HCT116 (cell line): ENCODE measurements at regions not wholly inside any gene's neighbourhood (a gene's known extent, or its start where the extent isn't known, plus 50 kb on each side); places are given as distances from the start of the nearest gene placed in this dataset.

Experiments
- ATAC-seq: fragments of 200-7000 bp; cut with Tn5 transposase; 2 replicates; pipeline ENCODE4 v1.9.1; 2020; ENCODE audit warnings: mild to moderate bottlenecking, moderate library complexity
- BruUV-seq: library from RNA; stranded (reverse); fragments of 400-500 nt; replicated peaks from 2 replicates; lab custom pipeline; 2021; lab: Mats Ljungman, UMichigan
- CTCF ChIA-PET: fragments of 300-600 bp; sonication (Branson Sonifier 250); formaldehyde crosslinking; loops from one replicate; lab custom pipeline; 2021; ENCODE audit warnings: antibody characterized with exemption; lab: Charles Lee
- POLR2A ChIA-PET: fragments of 300-600, 350-600 bp; sonication (Branson Sonifier 250); formaldehyde crosslinking; loops from one replicate; lab custom pipeline; 2021; ENCODE audit warnings: antibody characterized with exemption; lab: Charles Lee
- RAD21 ChIA-PET, 2 experiments: fragments of 300-600 bp; sonication (Branson Sonifier 250); formaldehyde crosslinking; loops; one replicate each; lab custom pipeline; 2023; ENCODE audit warnings: low total read pairs in 2 of 2; ENCODE audit not compliant: uncharacterized antibody in 2 of 2, unreplicated experiment in 2 of 2, low non-redundant PET in 1 of 2; lab: Charles Lee
- DNase-seq: peaks from one replicate; pipeline ENCODE4 v3.0.0-alpha.2; 2010; ENCODE audit warnings: low read depth, low spot score
- H2AFZ ChIP-seq: fragments of 200-600 bp; shearing (Covaris generic), sonication (generic); 2 replicates; pipeline ENCODE4 v1.6.1; 2017; ENCODE audit warnings: low read depth, mixed run types, mixed read lengths, antibody characterized with exemption, low read length; ENCODE audit not compliant: poor library complexity, severe bottlenecking
- H3K27ac ChIP-seq: 2 replicates; pipeline ENCODE4 v1.5.1; 2012; ENCODE audit warnings: low read depth, low read length
- H3K27me3 ChIP-seq: fragments of 200-600 bp; sonication (generic); 2 replicates; pipeline ENCODE4 v1.6.1; 2016; ENCODE audit warnings: mixed run types, low read length, mixed read lengths; ENCODE audit not compliant: insufficient read depth
- H3K36me3 ChIP-seq, 2 experiments: fragments of 200-500 bp in 1 of 2; fragments of 200-600 bp in 1 of 2; sonication (Bioruptor generic) in 1 of 2; sonication (generic) in 1 of 2; 2 replicates each; pipeline versions ENCODE4 v1.5.1 to v1.6.1; 2014 to 2016; ENCODE audit warnings: low read length in 2 of 2, inconsistent platforms in 1 of 2, mixed read lengths in 1 of 2, mixed run types in 1 of 2; ENCODE audit not compliant: insufficient read depth in 2 of 2, control insufficient read depth in 1 of 2
- H3K4me1 ChIP-seq, 2 experiments: fragments of 200-600 bp in 1 of 2; sonication (generic) in 1 of 2; 2 replicates each; pipeline versions ENCODE4 v1.5.1 to v1.6.1; 2012 to 2017; ENCODE audit warnings: low read length in 2 of 2, inconsistent platforms in 1 of 2, mild to moderate bottlenecking in 1 of 2, mixed read lengths in 1 of 2, mixed run types in 1 of 2, moderate library complexity in 1 of 2; ENCODE audit not compliant: insufficient read depth in 2 of 2, control insufficient read depth in 1 of 2
- H3K4me2 ChIP-seq: fragments of 200-600 bp; sonication (generic); 2 replicates; pipeline ENCODE4 v1.6.1; 2017; ENCODE audit warnings: mixed run types, low read length, mixed read lengths
- H3K4me3 ChIP-seq, 2 experiments: fragments of 200-600 bp in 1 of 2; sonication (generic) in 1 of 2; replicated peaks in 1 of 2; 2 replicates each; pipeline ENCODE4 v1.5.1; 2011 to 2016; ENCODE audit warnings: low read length in 2 of 2, control low read depth in 1 of 2, low read depth in 1 of 2, mild to moderate bottlenecking in 1 of 2, mixed read lengths in 1 of 2, mixed run types in 1 of 2
- H3K79me2 ChIP-seq: fragments of 200-600 bp; sonication (generic); 2 replicates; pipeline ENCODE4 v1.6.1; 2017; ENCODE audit warnings: mild to moderate bottlenecking, mixed run types, low read length, moderate library complexity, mixed read lengths; ENCODE audit not compliant: insufficient read depth
- H3K9ac ChIP-seq: fragments of 200-600 bp; sonication (generic); 2 replicates; pipeline ENCODE4 v1.6.1; 2016; ENCODE audit warnings: low read length, mixed read lengths
- H3K9me2 ChIP-seq: fragments of 200-600 bp; sonication (generic), shearing (Covaris generic); 2 replicates; pipeline ENCODE4 v1.6.1; 2017; ENCODE audit warnings: mixed run types, mild to moderate bottlenecking, moderate library complexity; ENCODE audit not compliant: insufficient read depth
- H3K9me3 ChIP-seq, 2 experiments: fragments of 200-500 bp in 1 of 2; fragments of 200-600 bp in 1 of 2; sonication (Bioruptor generic) in 1 of 2; sonication (generic) in 1 of 2; 2 replicates each; pipeline ENCODE4 v1.6.1; 2014 to 2017; ENCODE audit warnings: low read length in 2 of 2, mixed read lengths in 2 of 2, inconsistent platforms in 1 of 2, low read depth in 1 of 2, mild to moderate bottlenecking in 1 of 2, mixed run types in 1 of 2, moderate library complexity in 1 of 2; ENCODE audit not compliant: control insufficient read depth in 1 of 2, insufficient read depth in 1 of 2
- H4K20me1 ChIP-seq: fragments of 200-600 bp; sonication (generic), shearing (Covaris generic); 2 replicates; pipeline ENCODE4 v1.6.1; 2017; ENCODE audit warnings: mixed run types, mild to moderate bottlenecking, moderate library complexity; ENCODE audit not compliant: insufficient read depth
- ATF3 ChIP-seq: IDR thresholded peaks from 2 replicates; pipeline ENCODE4 v1.6.1; 2012
- CBX3 ChIP-seq: IDR thresholded peaks from 2 replicates; pipeline ENCODE4 v1.6.1; 2012; ENCODE audit warnings: low read depth
- CEBPB ChIP-seq: IDR thresholded peaks from 2 replicates; pipeline ENCODE4 v1.6.1; 2012; ENCODE audit warnings: low read depth
- EZH2 ChIP-seq: fragments of 200-600 bp; sonication (generic); IDR thresholded peaks from 2 replicates; pipeline ENCODE4 v1.6.1; 2017; ENCODE audit warnings: antibody characterized with exemption, mixed run types
- EZH2phosphoT487 ChIP-seq: fragments of 200-600 bp; IDR thresholded peaks from 2 replicates; pipeline ENCODE4 v1.6.1; 2018; ENCODE audit warnings: antibody characterized with exemption, borderline replicate concordance
- POLR2A ChIP-seq: IDR thresholded peaks from 2 replicates; pipeline ENCODE4 v1.7.0; 2011; ENCODE audit warnings: borderline replicate concordance; ENCODE audit not compliant: insufficient read depth, insufficient read length; ENCODE audit errors: extremely low read depth
- POLR2AphosphoS5 ChIP-seq: IDR thresholded peaks from 2 replicates; pipeline ENCODE4 v1.6.1; 2011; ENCODE audit warnings: mild to moderate bottlenecking, low read depth, low read length, moderate library complexity
- RAD21 ChIP-seq: IDR thresholded peaks from 2 replicates; pipeline ENCODE4 v1.6.1; 2012; ENCODE audit warnings: low read depth, mild to moderate bottlenecking
- SIN3A ChIP-seq: IDR thresholded peaks from 2 replicates; pipeline ENCODE4 v1.6.1; 2012; ENCODE audit warnings: low read depth
- SP1 ChIP-seq: IDR thresholded peaks from 2 replicates; pipeline ENCODE4 v1.6.1; 2012; ENCODE audit warnings: low read depth
- ZBTB33 ChIP-seq: IDR thresholded peaks from 2 replicates; pipeline ENCODE4 v1.6.1; 2011; ENCODE audit warnings: mild to moderate bottlenecking, low read length, moderate library complexity; ENCODE audit not compliant: insufficient replicate concordance; ENCODE audit errors: extremely low read depth
- ZFX ChIP-seq: fragments of 450-650 bp; IDR thresholded peaks from 2 replicates; pipeline ENCODE4 v1.6.1; 2017
- ZNF274 ChIP-seq: fragments of 200-500 bp; sonication (Bioruptor generic); IDR thresholded peaks from 2 replicates; pipeline ENCODE4 v1.6.1; 2014; ENCODE audit warnings: mild to moderate bottlenecking, low read depth, low read length, inconsistent platforms
- intact Hi-C: fragments of 100-400 bp; cut with micrococcal nuclease; formaldehyde crosslinking; loops from 2 replicates; pipeline ENCODE4 v1.10.0; 2022
- TF ChIP-seq, protein P1 (sequence below): IDR thresholded peaks from 2 replicates; pipeline ENCODE4 v1.6.1; 2012; ENCODE audit warnings: low read depth
- TF ChIP-seq, protein P2 (sequence below): IDR thresholded peaks from 2 replicates; pipeline ENCODE4 v1.6.1; 2012
- TF ChIP-seq, protein P3 (sequence below), 3 experiments: fragments of 200-600 bp in 1 of 3; sonication (generic) in 1 of 3; IDR thresholded peaks in 2 of 3; conservative IDR thresholded peaks in 1 of 3; 2 replicates each; pipeline ENCODE4 v1.5.1; 2012 to 2017; ENCODE audit warnings: low read depth in 2 of 3, low read length in 2 of 3, antibody characterized with exemption in 1 of 3, borderline replicate concordance in 1 of 3, control low read depth in 1 of 3, mild to moderate bottlenecking in 1 of 3, mixed read lengths in 1 of 3, mixed run types in 1 of 3, moderate library complexity in 1 of 3; ENCODE audit not compliant: insufficient read depth in 1 of 3

DNA sequence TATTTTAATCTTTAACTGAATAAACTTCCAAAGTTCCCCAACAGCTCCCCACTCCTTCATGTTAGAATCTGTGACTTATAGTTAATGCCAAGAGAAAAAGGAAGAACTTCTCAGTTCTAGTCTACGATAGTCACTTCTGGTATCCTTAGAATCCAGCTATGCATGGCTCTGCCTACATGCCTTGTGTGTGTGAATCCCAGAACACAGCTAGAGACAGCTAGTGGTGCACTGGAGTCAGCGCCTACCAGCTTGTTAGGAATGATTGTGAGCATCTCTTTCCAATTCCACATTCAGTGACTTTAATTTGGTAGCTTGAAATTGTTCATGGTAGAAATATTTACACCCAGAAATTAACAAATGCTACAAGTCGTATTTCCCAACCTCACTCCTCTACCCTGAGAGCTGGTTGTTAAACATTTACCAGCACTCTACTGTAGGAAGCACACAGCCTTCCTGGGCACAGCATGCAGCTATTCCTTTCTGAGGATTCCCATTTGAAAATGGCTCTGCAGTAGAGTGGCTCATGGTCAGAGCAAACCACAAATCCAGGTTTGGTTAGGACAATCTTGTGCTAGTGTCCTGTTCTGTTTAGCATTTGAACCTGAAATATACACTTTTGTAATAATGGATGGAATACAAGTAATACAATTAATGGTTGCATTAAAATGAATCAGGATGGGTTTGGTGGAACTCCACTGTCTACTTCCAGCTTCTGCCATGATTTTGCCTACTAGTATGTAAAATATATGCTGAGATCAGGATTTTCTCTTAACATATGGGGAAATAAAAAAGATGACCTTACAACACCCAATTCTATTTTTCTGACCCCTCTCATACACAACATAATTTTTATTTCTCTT lies 371.0 kb upstream of the GBE1 start:
- ChIA-PET CTCF (no interaction called here), RAD21 (no interaction called here)
- H3K27ac ChIP-seq: no peak overlapping the region

More for the DNA sequence above, 371.0 kb upstream of the GBE1 start:
- no peak for DNase-seq
- no peak for ATAC-seq
- intact Hi-C loops: loop anchor here (1.0 kb wide), 1 partner anchor 466 kb away; no protein-coding TSS in a partner anchor
- TF ChIP-seq, protein P1, sequence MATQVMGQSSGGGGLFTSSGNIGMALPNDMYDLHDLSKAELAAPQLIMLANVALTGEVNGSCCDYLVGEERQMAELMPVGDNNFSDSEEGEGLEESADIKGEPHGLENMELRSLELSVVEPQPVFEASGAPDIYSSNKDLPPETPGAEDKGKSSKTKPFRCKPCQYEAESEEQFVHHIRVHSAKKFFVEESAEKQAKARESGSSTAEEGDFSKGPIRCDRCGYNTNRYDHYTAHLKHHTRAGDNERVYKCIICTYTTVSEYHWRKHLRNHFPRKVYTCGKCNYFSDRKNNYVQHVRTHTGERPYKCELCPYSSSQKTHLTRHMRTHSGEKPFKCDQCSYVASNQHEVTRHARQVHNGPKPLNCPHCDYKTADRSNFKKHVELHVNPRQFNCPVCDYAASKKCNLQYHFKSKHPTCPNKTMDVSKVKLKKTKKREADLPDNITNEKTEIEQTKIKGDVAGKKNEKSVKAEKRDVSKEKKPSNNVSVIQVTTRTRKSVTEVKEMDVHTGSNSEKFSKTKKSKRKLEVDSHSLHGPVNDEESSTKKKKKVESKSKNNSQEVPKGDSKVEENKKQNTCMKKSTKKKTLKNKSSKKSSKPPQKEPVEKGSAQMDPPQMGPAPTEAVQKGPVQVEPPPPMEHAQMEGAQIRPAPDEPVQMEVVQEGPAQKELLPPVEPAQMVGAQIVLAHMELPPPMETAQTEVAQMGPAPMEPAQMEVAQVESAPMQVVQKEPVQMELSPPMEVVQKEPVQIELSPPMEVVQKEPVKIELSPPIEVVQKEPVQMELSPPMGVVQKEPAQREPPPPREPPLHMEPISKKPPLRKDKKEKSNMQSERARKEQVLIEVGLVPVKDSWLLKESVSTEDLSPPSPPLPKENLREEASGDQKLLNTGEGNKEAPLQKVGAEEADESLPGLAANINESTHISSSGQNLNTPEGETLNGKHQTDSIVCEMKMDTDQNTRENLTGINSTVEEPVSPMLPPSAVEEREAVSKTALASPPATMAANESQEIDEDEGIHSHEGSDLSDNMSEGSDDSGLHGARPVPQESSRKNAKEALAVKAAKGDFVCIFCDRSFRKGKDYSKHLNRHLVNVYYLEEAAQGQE: no peak
- TF ChIP-seq RAD21: no peak
- no peak for TF ChIP-seq ZBTB33
- no peak for TF ChIP-seq POLR2AphosphoS5
- TF ChIP-seq CBX3: no peak
- TF ChIP-seq CEBPB: no peak
- no peak for TF ChIP-seq EZH2
- TF ChIP-seq, protein P2, sequence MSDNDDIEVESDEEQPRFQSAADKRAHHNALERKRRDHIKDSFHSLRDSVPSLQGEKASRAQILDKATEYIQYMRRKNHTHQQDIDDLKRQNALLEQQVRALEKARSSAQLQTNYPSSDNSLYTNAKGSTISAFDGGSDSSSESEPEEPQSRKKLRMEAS: no peak
- no peak for TF ChIP-seq ATF3
- no peak for TF ChIP-seq ZFX
- TF ChIP-seq POLR2A: no peak
- no peak for TF ChIP-seq ZNF274
- TF ChIP-seq EZH2phosphoT487: no peak
- TF ChIP-seq SIN3A: no peak
- TF ChIP-seq, protein P3, sequence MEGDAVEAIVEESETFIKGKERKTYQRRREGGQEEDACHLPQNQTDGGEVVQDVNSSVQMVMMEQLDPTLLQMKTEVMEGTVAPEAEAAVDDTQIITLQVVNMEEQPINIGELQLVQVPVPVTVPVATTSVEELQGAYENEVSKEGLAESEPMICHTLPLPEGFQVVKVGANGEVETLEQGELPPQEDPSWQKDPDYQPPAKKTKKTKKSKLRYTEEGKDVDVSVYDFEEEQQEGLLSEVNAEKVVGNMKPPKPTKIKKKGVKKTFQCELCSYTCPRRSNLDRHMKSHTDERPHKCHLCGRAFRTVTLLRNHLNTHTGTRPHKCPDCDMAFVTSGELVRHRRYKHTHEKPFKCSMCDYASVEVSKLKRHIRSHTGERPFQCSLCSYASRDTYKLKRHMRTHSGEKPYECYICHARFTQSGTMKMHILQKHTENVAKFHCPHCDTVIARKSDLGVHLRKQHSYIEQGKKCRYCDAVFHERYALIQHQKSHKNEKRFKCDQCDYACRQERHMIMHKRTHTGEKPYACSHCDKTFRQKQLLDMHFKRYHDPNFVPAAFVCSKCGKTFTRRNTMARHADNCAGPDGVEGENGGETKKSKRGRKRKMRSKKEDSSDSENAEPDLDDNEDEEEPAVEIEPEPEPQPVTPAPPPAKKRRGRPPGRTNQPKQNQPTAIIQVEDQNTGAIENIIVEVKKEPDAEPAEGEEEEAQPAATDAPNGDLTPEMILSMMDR (IDR thresholded peaks at IDR 0.05 in 2 of 3, conservative IDR thresholded peaks at IDR 0.05 in 1 of 3; ENCODE audit: borderline replicate concordance in 1 of 3, insufficient read depth in 1 of 3, low read depth in 2 of 3, low read length in 2 of 3): no peak
- TF ChIP-seq SP1: no peak
- no peak overlapping the region for H3K9ac ChIP-seq
- H3K4me1 ChIP-seq: no peaks in the 10 kb centered on the region
- H4K20me1 ChIP-seq: no peaks in the 10 kb centered on the region
- no peak overlapping the region for H3K4me3 ChIP-seq
- BruUV-seq: no TSS peak
- POLR2A ChIA-PET: no interaction called here
- H3K27me3 ChIP-seq: no peaks in the 10 kb centered on the region
- no peak overlapping the region for H2AFZ ChIP-seq
- no peaks in the 10 kb centered on the region for H3K9me2 ChIP-seq
- no peak overlapping the region for H3K4me2 ChIP-seq
- H3K36me3 ChIP-seq: no peaks in the 10 kb centered on the region
- no peaks in the 10 kb centered on the region for H3K79me2 ChIP-seq
- H3K9me3 ChIP-seq: no peaks in the 10 kb centered on the region
